Loucy (cell line): ENCODE measurements at regions not wholly inside any gene's neighbourhood (a gene's known extent, or its start where the extent isn't known, plus 50 kb on each side); places are given as distances from the start of the nearest gene placed in this dataset.

ENCODE experiments used
- H2AFZ ChIP-seq: fragments of 200-600 bp; sonication (generic); 2 replicates; pipeline ENCODE4 v1.6.0; 2016; ENCODE audit warnings: antibody characterized with exemption, mild to moderate bottlenecking, low read length, moderate library complexity
- H3F3A ChIP-seq: fragments of 200-600 bp; 2 replicates; pipeline ENCODE4 v1.6.0; 2016; ENCODE audit warnings: antibody characterized with exemption, low read depth, mild to moderate bottlenecking
- H3K27me3 ChIP-seq: fragments of 200-600 bp; sonication (generic); 2 replicates; pipeline ENCODE4 v1.6.1; 2014; ENCODE audit warnings: low read length, mild to moderate bottlenecking; ENCODE audit not compliant: insufficient read depth, poor library complexity, severe bottlenecking
- H3K36me3 ChIP-seq: fragments of 200-600 bp; sonication (generic); 2 replicates; pipeline ENCODE4 v1.6.1; 2016; ENCODE audit warnings: low read length; ENCODE audit not compliant: insufficient read depth
- H3K4me1 ChIP-seq: fragments of 200-600 bp; sonication (generic); 2 replicates; pipeline ENCODE4 v1.5.1; 2014; ENCODE audit warnings: low read length, mild to moderate bottlenecking; ENCODE audit not compliant: insufficient read depth, poor library complexity, severe bottlenecking
- H3K4me2 ChIP-seq: fragments of 200-600 bp; sonication (generic); 2 replicates; pipeline ENCODE4 v1.6.0; 2014; ENCODE audit warnings: antibody characterized with exemption, low read length, low read depth, mild to moderate bottlenecking; ENCODE audit not compliant: poor library complexity, severe bottlenecking
- H3K4me3 ChIP-seq: fragments of 200-600 bp; sonication (generic); 2 replicates; pipeline ENCODE4 v1.5.1; 2014; ENCODE audit warnings: low read length, mild to moderate bottlenecking, mixed read lengths; ENCODE audit not compliant: poor library complexity, severe bottlenecking
- H3K79me2 ChIP-seq: fragments of 200-600 bp; sonication (generic); 2 replicates; pipeline ENCODE4 v1.6.1; 2014; ENCODE audit warnings: low read length; ENCODE audit not compliant: insufficient read depth
- H3K9ac ChIP-seq: fragments of 200-600 bp; sonication (generic); 2 replicates; pipeline ENCODE4 v1.6.0; 2014; ENCODE audit warnings: mild to moderate bottlenecking, low read depth, low read length, moderate library complexity; ENCODE audit not compliant: poor library complexity, severe bottlenecking
- H3K9me2 ChIP-seq: fragments of 200-600 bp; sonication (generic); replicated peaks from 2 replicates; pipeline ENCODE4 v1.6.1; 2016; ENCODE audit warnings: low read depth, low read length, mixed read lengths
- H3K9me3 ChIP-seq: fragments of 200-600 bp; sonication (generic); 2 replicates; pipeline ENCODE4 v1.6.1; 2014; ENCODE audit warnings: mild to moderate bottlenecking, antibody characterized with exemption, low read length, low read depth; ENCODE audit not compliant: insufficient read depth
- H4K20me1 ChIP-seq: fragments of 200-600 bp; sonication (generic); 2 replicates; pipeline ENCODE4 v1.6.0; 2014; ENCODE audit warnings: antibody characterized with exemption, low read length, mild to moderate bottlenecking; ENCODE audit not compliant: insufficient read depth, poor library complexity, severe bottlenecking
- EZH2phosphoT487 ChIP-seq: fragments of 200-600 bp; IDR thresholded peaks from 2 replicates; pipeline ENCODE4 v1.6.1; 2018; ENCODE audit warnings: antibody characterized with exemption, mild to moderate bottlenecking, moderate library complexity, borderline replicate concordance
- TF ChIP-seq, protein P1 (sequence below): fragments of 200-600 bp; sonication (generic); conservative IDR thresholded peaks from 2 replicates; pipeline ENCODE4 v1.5.1; 2014; ENCODE audit warnings: mild to moderate bottlenecking, antibody characterized with exemption, low read length

- TF ChIP-seq, protein P1, sequence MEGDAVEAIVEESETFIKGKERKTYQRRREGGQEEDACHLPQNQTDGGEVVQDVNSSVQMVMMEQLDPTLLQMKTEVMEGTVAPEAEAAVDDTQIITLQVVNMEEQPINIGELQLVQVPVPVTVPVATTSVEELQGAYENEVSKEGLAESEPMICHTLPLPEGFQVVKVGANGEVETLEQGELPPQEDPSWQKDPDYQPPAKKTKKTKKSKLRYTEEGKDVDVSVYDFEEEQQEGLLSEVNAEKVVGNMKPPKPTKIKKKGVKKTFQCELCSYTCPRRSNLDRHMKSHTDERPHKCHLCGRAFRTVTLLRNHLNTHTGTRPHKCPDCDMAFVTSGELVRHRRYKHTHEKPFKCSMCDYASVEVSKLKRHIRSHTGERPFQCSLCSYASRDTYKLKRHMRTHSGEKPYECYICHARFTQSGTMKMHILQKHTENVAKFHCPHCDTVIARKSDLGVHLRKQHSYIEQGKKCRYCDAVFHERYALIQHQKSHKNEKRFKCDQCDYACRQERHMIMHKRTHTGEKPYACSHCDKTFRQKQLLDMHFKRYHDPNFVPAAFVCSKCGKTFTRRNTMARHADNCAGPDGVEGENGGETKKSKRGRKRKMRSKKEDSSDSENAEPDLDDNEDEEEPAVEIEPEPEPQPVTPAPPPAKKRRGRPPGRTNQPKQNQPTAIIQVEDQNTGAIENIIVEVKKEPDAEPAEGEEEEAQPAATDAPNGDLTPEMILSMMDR = no peak
- TF ChIP-seq EZH2phosphoT487 = no peak
- no peaks in the 10 kb centered on the region for H3K36me3 ChIP-seq
- no peak overlapping the region for H3K9ac ChIP-seq
- no peaks in the 10 kb centered on the region for H3K4me1 ChIP-seq
- H3F3A ChIP-seq = no peaks in the 10 kb centered on the region
- H3K4me2 ChIP-seq = no peak overlapping the region
- no peak overlapping the region for H2AFZ ChIP-seq
- no peaks in the 10 kb centered on the region for H4K20me1 ChIP-seq
- H3K4me3 ChIP-seq = no peak overlapping the region
- no peaks in the 10 kb centered on the region for H3K9me3 ChIP-seq
- no peaks in the 10 kb centered on the region for H3K9me2 ChIP-seq
- no peaks in the 10 kb centered on the region for H3K79me2 ChIP-seq
- no peaks in the 10 kb centered on the region for H3K27me3 ChIP-seq
These were observed 139.1 kb upstream of the STK32A start for GRCh38 chr5:147095740-147096139.

GRCh38 chr5:147098233-147098790 is 136.5 kb upstream of the STK32A start:
- Histone ChIP-seq H3K4me2 (no peak overlapping the region), H3K79me2 (no peaks in the 10 kb centered on the region), H4K20me1 (no peaks in the 10 kb centered on the region), H3K4me3 (no peak overlapping the region), H3K27me3 (no peaks in the 10 kb centered on the region), H3K36me3 (no peaks in the 10 kb centered on the region), H3F3A (no peaks in the 10 kb centered on the region), H3K9ac (no peak overlapping the region), H2AFZ (no peak overlapping the region), H3K9me2 (no peaks in the 10 kb centered on the region), H3K9me3 (no peaks in the 10 kb centered on the region), H3K4me1 (no peaks in the 10 kb centered on the region)
- TF ChIP-seq EZH2phosphoT487 = no peak
- TF ChIP-seq, protein P1 = peak; percentile 73

GRCh38 chr5:147101659-147102369 is 133.0 kb upstream of the STK32A start:
- Histone ChIP-seq H3K9ac (no peak overlapping the region), H2AFZ (no peak overlapping the region), H3K36me3 (no peaks in the 10 kb centered on the region), H3K9me2 (no peaks in the 10 kb centered on the region), H3K4me3 (no peak overlapping the region), H3K4me2 (no peak overlapping the region), H3K79me2 (no peaks in the 10 kb centered on the region), H4K20me1 (no peaks in the 10 kb centered on the region), H3K9me3 (no peaks in the 10 kb centered on the region), H3F3A (no peaks in the 10 kb centered on the region), H3K4me1 (no peaks in the 10 kb centered on the region), H3K27me3 (no peaks in the 10 kb centered on the region)
- TF ChIP-seq EZH2phosphoT487 = no peak
- TF ChIP-seq, protein P1 = no peak
